Renal pelvis (tissue), 1 donor: ENCODE measurements at regions not wholly inside any gene's neighbourhood (a gene's known extent, or its start where the extent isn't known, plus 50 kb on each side); places are given as distances from the start of the nearest gene placed in this dataset.

ENCODE experiments used
- DNase-seq: peaks from one replicate; pipeline ENCODE4 v3.0.0-alpha.2; 2013

GRCh38 chr20:40957265-40957760 lies 71.3 kb upstream of the TOP1 start:
- DNase-seq: no peak

GRCh38 chr20:40958598-40958997 lies 70.0 kb upstream of the TOP1 start:
- no peak for DNase-seq

GRCh38 chr20:40959325-40960092 lies 69.1 kb upstream of the TOP1 start:
- no peak for DNase-seq

GRCh38 chr20:40960101-40960500 lies 68.5 kb upstream of the TOP1 start:
- no peak for DNase-seq

- DNase-seq: no peak
Observed at GRCh38 chr20:40960521-40960956, 68.1 kb upstream of the TOP1 start.

GRCh38 chr20:40961176-40961575 lies 67.4 kb upstream of the TOP1 start:
- DNase-seq: no peak

GRCh38 chr20:40961686-40962640 lies 66.7 kb upstream of the TOP1 start:
- DNase-seq: no peak

- peak; percentile 60 for DNase-seq
Observed at GRCh38 chr20:40962733-40963504, 65.7 kb upstream of the TOP1 start.

GRCh38 chr20:40963505-40963845 lies 65.1 kb upstream of the TOP1 start:
- no peak for DNase-seq

- no peak for DNase-seq
Observed at GRCh38 chr20:40965671-40966070, 63.0 kb upstream of the TOP1 start.

GRCh38 chr20:40966103-40966502 lies 62.5 kb upstream of the TOP1 start:
- DNase-seq: no peak

- DNase-seq: no peak
Observed at GRCh38 chr20:40966516-40967185, 62.0 kb upstream of the TOP1 start.

GRCh38 chr20:40967700-40968099 lies 60.9 kb upstream of the TOP1 start:
- DNase-seq: no peak

- DNase-seq: peak; percentile 68
Observed at GRCh38 chr20:40968816-40969562, 59.6 kb upstream of the TOP1 start.

- DNase-seq: no peak
Observed at GRCh38 chr20:40970218-40970617, 58.4 kb upstream of the TOP1 start.

- DNase-seq: no peak
Observed at GRCh38 chr20:40977218-40977617, 51.4 kb upstream of the TOP1 start.

- DNase-seq: no peak
Observed at GRCh38 chr20:40978761-40979160, 49.9 kb upstream of the TOP1 start.
